ENCODE measurements at regions not wholly inside any gene's neighbourhood (a gene's known extent, or its start where the extent isn't known, plus 50 kb on each side); places are given as distances from the start of the nearest gene placed in this dataset.

DNA sequence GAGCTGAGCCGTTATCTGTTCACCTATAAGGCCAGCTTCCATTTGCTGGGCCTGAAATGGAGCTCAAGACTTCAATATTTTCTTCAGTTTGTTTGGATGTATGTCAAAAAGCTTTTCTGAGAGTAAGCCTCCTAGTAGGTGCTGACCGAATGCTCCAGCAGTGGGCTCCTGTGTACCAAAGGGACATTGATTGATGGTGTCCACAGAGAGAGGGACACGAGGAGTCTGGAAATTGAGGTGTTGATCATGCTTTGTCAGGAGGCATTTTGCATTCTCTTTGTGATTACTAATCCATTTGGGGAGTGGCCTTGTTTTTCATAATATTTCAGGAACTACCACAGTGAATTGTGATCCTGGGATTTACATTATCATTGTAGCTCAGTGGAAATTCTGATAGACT lies 107.7 kb upstream of the SLC38A2 start:
- TF ChIP-seq, protein P1, sequence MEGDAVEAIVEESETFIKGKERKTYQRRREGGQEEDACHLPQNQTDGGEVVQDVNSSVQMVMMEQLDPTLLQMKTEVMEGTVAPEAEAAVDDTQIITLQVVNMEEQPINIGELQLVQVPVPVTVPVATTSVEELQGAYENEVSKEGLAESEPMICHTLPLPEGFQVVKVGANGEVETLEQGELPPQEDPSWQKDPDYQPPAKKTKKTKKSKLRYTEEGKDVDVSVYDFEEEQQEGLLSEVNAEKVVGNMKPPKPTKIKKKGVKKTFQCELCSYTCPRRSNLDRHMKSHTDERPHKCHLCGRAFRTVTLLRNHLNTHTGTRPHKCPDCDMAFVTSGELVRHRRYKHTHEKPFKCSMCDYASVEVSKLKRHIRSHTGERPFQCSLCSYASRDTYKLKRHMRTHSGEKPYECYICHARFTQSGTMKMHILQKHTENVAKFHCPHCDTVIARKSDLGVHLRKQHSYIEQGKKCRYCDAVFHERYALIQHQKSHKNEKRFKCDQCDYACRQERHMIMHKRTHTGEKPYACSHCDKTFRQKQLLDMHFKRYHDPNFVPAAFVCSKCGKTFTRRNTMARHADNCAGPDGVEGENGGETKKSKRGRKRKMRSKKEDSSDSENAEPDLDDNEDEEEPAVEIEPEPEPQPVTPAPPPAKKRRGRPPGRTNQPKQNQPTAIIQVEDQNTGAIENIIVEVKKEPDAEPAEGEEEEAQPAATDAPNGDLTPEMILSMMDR (IDR thresholded peaks at IDR 0.05; ENCODE audit: low read depth, low read length): no peak
- no peak for TF ChIP-seq POLR2A (IDR thresholded peaks at IDR 0.05; ENCODE audit: extremely low read depth, insufficient read length)
- no peak for TF ChIP-seq MAX (IDR thresholded peaks at IDR 0.05; ENCODE audit: low read depth, low read length)

Data from NB4 (cell line).